Body of pancreas (tissue), 4 donors: ENCODE measurements at regions not wholly inside any gene's neighbourhood (a gene's known extent, or its start where the extent isn't known, plus 50 kb on each side); places are given as distances from the start of the nearest gene placed in this dataset.
"Not testable (repeated sequence)": the region's sequence is repeated elsewhere in the genome, so short reads cannot be mapped to it uniquely, and the experiment has no call there.

Source experiments
- CTCF ChIP-seq, 7 experiments: fragments of 450-650 bp in 4 of 7; fragments of 200-600 bp in 3 of 7; sonication (generic) in 3 of 7; IDR thresholded peaks; one replicate each; pipeline ENCODE4 v1.5.1; 2016 to 2019; ENCODE audit warnings: antibody characterized with exemption in 7 of 7
- POLR2A ChIP-seq, 3 donors: fragments of 450-650 bp; IDR thresholded peaks; one replicate each; pipeline ENCODE4 v1.6.1; 2016; ENCODE audit warnings: antibody characterized with exemption in 3 of 3, mild to moderate bottlenecking in 2 of 3

GRCh38 chr2:87536427-87536826 lies 211.5 kb upstream of the PLGLB2 start:
- not testable (repeated sequence) for TF ChIP-seq CTCF, POLR2A (IDR thresholded peaks at IDR 0.05)
